ENCODE measurements at regions not wholly inside any gene's neighbourhood (a gene's known extent, or its start where the extent isn't known, plus 50 kb on each side); places are given as distances from the start of the nearest gene placed in this dataset.

- H3K4me3 ChIP-seq (ENCODE audit: insufficient read depth, low read length, poor library complexity, severe bottlenecking) = no peak overlapping the region
- H3F3A ChIP-seq (ENCODE audit: insufficient read depth) = no peaks in the 10 kb centered on the region
- H3K4me2 ChIP-seq (ENCODE audit: low read depth, low read length, poor library complexity, severe bottlenecking) = no peak overlapping the region
- no peaks in the 10 kb centered on the region for H4K20me1 ChIP-seq (ENCODE audit: low read depth, low read length)
- TF ChIP-seq, protein P1, sequence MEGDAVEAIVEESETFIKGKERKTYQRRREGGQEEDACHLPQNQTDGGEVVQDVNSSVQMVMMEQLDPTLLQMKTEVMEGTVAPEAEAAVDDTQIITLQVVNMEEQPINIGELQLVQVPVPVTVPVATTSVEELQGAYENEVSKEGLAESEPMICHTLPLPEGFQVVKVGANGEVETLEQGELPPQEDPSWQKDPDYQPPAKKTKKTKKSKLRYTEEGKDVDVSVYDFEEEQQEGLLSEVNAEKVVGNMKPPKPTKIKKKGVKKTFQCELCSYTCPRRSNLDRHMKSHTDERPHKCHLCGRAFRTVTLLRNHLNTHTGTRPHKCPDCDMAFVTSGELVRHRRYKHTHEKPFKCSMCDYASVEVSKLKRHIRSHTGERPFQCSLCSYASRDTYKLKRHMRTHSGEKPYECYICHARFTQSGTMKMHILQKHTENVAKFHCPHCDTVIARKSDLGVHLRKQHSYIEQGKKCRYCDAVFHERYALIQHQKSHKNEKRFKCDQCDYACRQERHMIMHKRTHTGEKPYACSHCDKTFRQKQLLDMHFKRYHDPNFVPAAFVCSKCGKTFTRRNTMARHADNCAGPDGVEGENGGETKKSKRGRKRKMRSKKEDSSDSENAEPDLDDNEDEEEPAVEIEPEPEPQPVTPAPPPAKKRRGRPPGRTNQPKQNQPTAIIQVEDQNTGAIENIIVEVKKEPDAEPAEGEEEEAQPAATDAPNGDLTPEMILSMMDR (IDR thresholded peaks at IDR 0.05; ENCODE audit: insufficient read depth, low read length, poor library complexity, severe bottlenecking) = no peak
- no peak for TF ChIP-seq EZH2phosphoT487 (conservative IDR thresholded peaks at IDR 0.05; ENCODE audit: low read length)
- no peaks in the 10 kb centered on the region for H3K36me3 ChIP-seq (ENCODE audit: low read length)
- no peaks in the 10 kb centered on the region for H3K9me3 ChIP-seq (ENCODE audit: insufficient read depth, low read length)
- no peak overlapping the region for H3K27ac ChIP-seq (ENCODE audit: low read depth, low read length)
- H3K9me2 ChIP-seq (replicated peaks; ENCODE audit: insufficient read depth, low read length) = no peaks in the 10 kb centered on the region
- H2AFZ ChIP-seq (ENCODE audit: low read depth, low read length, severe bottlenecking) = no peak overlapping the region
- no peaks in the 10 kb centered on the region for H3K79me2 ChIP-seq (ENCODE audit: insufficient read depth, low read length)
- H3K27me3 ChIP-seq (ENCODE audit: low read length) = no peaks in the 10 kb centered on the region
- no peak overlapping the region for H3K9ac ChIP-seq (ENCODE audit: low read length)
These were observed 276.8 kb upstream of the PARD3B start for GRCh38 chr2:204268458-204268857.

GRCh38 chr2:204268971-204269370 lies 276.3 kb upstream of the PARD3B start:
- no peaks in the 10 kb centered on the region for H3K9me3 ChIP-seq (ENCODE audit: insufficient read depth, low read length)
- TF ChIP-seq EZH2phosphoT487 (conservative IDR thresholded peaks at IDR 0.05; ENCODE audit: low read length) = no peak
- TF ChIP-seq, protein P1 (IDR thresholded peaks at IDR 0.05; ENCODE audit: insufficient read depth, low read length, poor library complexity, severe bottlenecking) = no peak
- no peak overlapping the region for H2AFZ ChIP-seq (ENCODE audit: low read depth, low read length, severe bottlenecking)
- H3K27me3 ChIP-seq (ENCODE audit: low read length) = no peaks in the 10 kb centered on the region
- no peak overlapping the region for H3K27ac ChIP-seq (ENCODE audit: low read depth, low read length)
- H4K20me1 ChIP-seq (ENCODE audit: low read depth, low read length) = no peaks in the 10 kb centered on the region
- no peak overlapping the region for H3K4me2 ChIP-seq (ENCODE audit: low read depth, low read length, poor library complexity, severe bottlenecking)
- no peak overlapping the region for H3K9ac ChIP-seq (ENCODE audit: low read length)
- no peak overlapping the region for H3K4me3 ChIP-seq (ENCODE audit: insufficient read depth, low read length, poor library complexity, severe bottlenecking)
- no peaks in the 10 kb centered on the region for H3K36me3 ChIP-seq (ENCODE audit: low read length)
- no peaks in the 10 kb centered on the region for H3F3A ChIP-seq (ENCODE audit: insufficient read depth)
- H3K79me2 ChIP-seq (ENCODE audit: insufficient read depth, low read length) = no peaks in the 10 kb centered on the region
- no peaks in the 10 kb centered on the region for H3K9me2 ChIP-seq (replicated peaks; ENCODE audit: insufficient read depth, low read length)

GRCh38 chr2:204272089-204272488 lies 273.2 kb upstream of the PARD3B start:
- Histone ChIP-seq H3K27ac (ENCODE audit: low read depth, low read length) (no peak overlapping the region), H3K9ac (ENCODE audit: low read length) (no peak overlapping the region), H3K36me3 (ENCODE audit: low read length) (no peaks in the 10 kb centered on the region), H3K4me3 (ENCODE audit: insufficient read depth, low read length, poor library complexity, severe bottlenecking) (no peak overlapping the region), H4K20me1 (ENCODE audit: low read depth, low read length) (no peaks in the 10 kb centered on the region), H3K9me3 (ENCODE audit: insufficient read depth, low read length) (no peaks in the 10 kb centered on the region), H2AFZ (ENCODE audit: low read depth, low read length, severe bottlenecking) (no peak overlapping the region), H3F3A (ENCODE audit: insufficient read depth) (no peaks in the 10 kb centered on the region), H3K9me2 (replicated peaks; ENCODE audit: insufficient read depth, low read length) (no peaks in the 10 kb centered on the region), H3K4me2 (ENCODE audit: low read depth, low read length, poor library complexity, severe bottlenecking) (no peak overlapping the region), H3K79me2 (ENCODE audit: insufficient read depth, low read length) (no peaks in the 10 kb centered on the region), H3K27me3 (ENCODE audit: low read length) (no peaks in the 10 kb centered on the region)
- no peak for TF ChIP-seq EZH2phosphoT487 (conservative IDR thresholded peaks at IDR 0.05; ENCODE audit: low read length)
- TF ChIP-seq, protein P1 (IDR thresholded peaks at IDR 0.05; ENCODE audit: insufficient read depth, low read length, poor library complexity, severe bottlenecking) = no peak
